ENCODE measurements at regions not wholly inside any gene's neighbourhood (a gene's known extent, or its start where the extent isn't known, plus 50 kb on each side); places are given as distances from the start of the nearest gene placed in this dataset.

DNA sequence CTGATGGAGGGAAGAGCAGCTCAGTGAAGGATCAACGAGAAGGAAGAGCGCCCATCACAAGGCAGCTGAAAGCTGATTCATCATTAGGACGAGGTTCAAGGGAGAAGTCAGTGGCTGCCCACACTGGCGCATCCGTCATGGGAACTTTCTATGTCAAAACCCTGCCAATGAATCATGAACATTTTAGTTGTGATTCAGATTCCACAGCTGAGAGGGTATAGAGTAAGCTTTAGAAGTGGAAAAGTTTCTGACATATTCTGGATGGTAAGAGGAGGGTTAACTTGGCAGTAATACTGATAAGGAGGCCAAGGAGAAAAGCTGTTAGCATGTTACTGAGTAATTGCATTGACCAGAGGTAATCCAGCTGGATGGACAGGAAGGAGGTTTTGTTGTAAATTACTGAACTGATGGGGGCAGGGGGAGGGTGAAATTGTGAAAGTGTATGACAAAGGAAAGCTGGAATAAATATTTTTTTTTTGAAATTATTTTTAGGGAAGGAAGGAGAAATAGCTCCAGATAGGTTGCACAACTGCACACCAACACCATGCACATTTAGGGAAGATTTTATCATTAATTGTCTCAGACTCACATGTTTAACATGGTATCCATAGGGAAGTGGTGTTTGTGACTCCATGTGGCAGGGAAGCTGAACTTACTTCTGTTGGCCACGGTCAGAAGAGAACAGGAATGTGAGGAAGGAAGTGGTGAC lies 78.3 kb upstream of the NRP1 start:
- no peaks in the 10 kb centered on the region for H3K36me3 Mint-ChIP-seq (ENCODE audit: low read depth)
- peaks cover 4% of the 10 kb centered on the region for H3K27me3 Mint-ChIP-seq (ENCODE audit: insufficient read depth)
- H3K4me3 Mint-ChIP-seq = no peak overlapping the region
- H3K4me1 Mint-ChIP-seq (ENCODE audit: low read depth) = no peaks in the 10 kb centered on the region
- DNase-seq (ENCODE audit: low spot score) = no peak
- no peaks in the 10 kb centered on the region for H3K9me3 Mint-ChIP-seq
- intact Hi-C loops (cut with micrococcal nuclease) = no loop called here
- H3K27ac Mint-ChIP-seq = no peak overlapping the region

- H3K9me3 Mint-ChIP-seq = no peaks in the 10 kb centered on the region
- H3K36me3 Mint-ChIP-seq (ENCODE audit: low read depth) = no peaks in the 10 kb centered on the region
- peaks cover 4% of the 10 kb centered on the region for H3K27me3 Mint-ChIP-seq (ENCODE audit: insufficient read depth)
- H3K4me3 Mint-ChIP-seq = no peak overlapping the region
- H3K27ac Mint-ChIP-seq = no peak overlapping the region
- intact Hi-C loops (cut with micrococcal nuclease) = no loop called here
- no peak for DNase-seq (ENCODE audit: low spot score)
- H3K4me1 Mint-ChIP-seq (ENCODE audit: low read depth) = no peaks in the 10 kb centered on the region
Measured at GRCh38 chr10:33412241-33412640, 77.8 kb upstream of the NRP1 start.

DNA sequence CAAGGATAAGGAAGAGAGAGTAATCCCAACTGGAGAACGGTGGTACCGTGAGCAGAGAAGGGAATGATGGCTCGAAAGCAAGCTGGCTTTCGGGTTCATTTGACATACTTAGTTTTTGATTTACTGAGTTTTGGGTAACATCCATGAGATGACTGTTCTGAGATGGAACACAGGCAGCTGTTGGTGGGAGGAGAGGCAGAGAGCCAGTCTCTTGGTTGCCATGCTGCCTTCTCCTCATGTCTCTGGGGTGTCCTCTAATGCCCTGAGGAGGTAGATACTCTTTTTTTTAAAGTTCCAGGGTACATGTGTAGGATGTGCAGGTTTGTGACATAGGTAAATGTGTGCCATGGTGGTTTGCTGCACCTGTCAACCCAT lies 76.4 kb upstream of the NRP1 start:
- Mint-ChIP-seq H3K9me3 (no peaks in the 10 kb centered on the region), H3K27ac (no peak overlapping the region), H3K27me3 (ENCODE audit: insufficient read depth) (peaks cover 6% of the 10 kb centered on the region), H3K4me3 (no peak overlapping the region), H3K36me3 (ENCODE audit: low read depth) (no peaks in the 10 kb centered on the region), H3K4me1 (ENCODE audit: low read depth) (no peaks in the 10 kb centered on the region)
- no peak for DNase-seq (ENCODE audit: low spot score)
- intact Hi-C loops (cut with micrococcal nuclease) = no loop called here

- Mint-ChIP-seq H3K27me3 (ENCODE audit: insufficient read depth) (peaks cover 6% of the 10 kb centered on the region), H3K27ac (no peak overlapping the region)
Measured at GRCh38 chr10:33410096-33410859, 75.8 kb upstream of the NRP1 start.

GRCh38 chr10:33406596-33406995 lies 72.1 kb upstream of the NRP1 start:
- peaks cover 4% of the 10 kb centered on the region for H3K27me3 Mint-ChIP-seq (ENCODE audit: insufficient read depth)
- H3K9me3 Mint-ChIP-seq = no peaks in the 10 kb centered on the region

More at GRCh38 chr10:33410096-33410859, 75.8 kb upstream of the NRP1 start:
- Mint-ChIP-seq H3K36me3 (ENCODE audit: low read depth) (no peaks in the 10 kb centered on the region), H3K4me1 (ENCODE audit: low read depth) (no peaks in the 10 kb centered on the region), H3K9me3 (no peaks in the 10 kb centered on the region), H3K4me3 (no peak overlapping the region)
- no peak for DNase-seq (ENCODE audit: low spot score)
- intact Hi-C loops (cut with micrococcal nuclease) = no loop called here

DNA sequence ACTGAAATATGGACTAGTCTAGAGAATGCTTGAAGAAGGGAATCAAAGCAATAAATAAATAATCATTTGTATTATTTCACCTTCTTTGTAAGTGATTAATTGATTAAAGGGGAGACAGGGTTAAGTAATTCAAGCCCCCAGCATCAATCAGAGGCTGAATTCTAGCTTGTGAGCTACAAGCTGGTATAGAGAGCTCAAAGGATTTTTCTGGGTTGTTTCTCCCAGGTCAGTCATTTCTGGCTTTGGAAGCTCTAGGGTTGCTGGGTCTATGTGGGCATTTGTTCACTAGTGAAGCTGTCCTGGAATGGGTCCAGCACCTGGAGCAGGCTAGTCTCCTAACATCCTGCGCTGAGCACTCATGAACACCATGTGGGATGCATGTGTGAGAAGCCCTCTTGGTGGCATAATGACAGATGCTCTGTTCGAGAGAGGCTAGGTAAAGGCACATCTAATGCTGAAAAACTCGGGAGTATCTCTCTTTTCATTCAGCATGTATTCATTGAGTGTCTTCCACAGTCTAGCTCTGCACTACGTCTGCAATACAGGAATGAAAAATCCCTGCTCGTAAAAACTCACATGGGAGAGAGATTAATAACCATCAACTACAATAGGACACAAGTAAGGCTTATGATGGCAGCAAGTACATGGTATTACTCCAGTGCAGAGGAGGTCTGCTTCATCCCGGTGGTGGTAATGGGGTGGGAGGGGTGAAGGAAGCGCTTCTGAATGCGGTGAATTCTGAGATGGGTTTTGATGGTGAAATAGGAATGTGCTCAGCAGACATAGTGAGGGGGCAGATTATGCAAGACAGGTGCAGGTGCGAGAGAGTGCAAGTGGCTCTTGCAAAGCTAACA lies 68.0 kb upstream of the NRP1 start:
- DNase-seq (ENCODE audit: low spot score) = no peak
- peaks cover 2% of the 10 kb centered on the region for H3K27me3 Mint-ChIP-seq (ENCODE audit: insufficient read depth)
- H3K27ac Mint-ChIP-seq = no peak overlapping the region
- H3K4me1 Mint-ChIP-seq (ENCODE audit: low read depth) = no peaks in the 10 kb centered on the region
- intact Hi-C loops (cut with micrococcal nuclease) = no loop called here
- H3K9me3 Mint-ChIP-seq = peaks cover 4% of the 10 kb centered on the region
- no peaks in the 10 kb centered on the region for H3K36me3 Mint-ChIP-seq (ENCODE audit: low read depth)
- H3K4me3 Mint-ChIP-seq = no peak overlapping the region

More at GRCh38 chr10:33406596-33406995, 72.1 kb upstream of the NRP1 start:
- intact Hi-C loops (cut with micrococcal nuclease) = no loop called here
- no peaks in the 10 kb centered on the region for H3K36me3 Mint-ChIP-seq (ENCODE audit: low read depth)
- no peak overlapping the region for H3K4me3 Mint-ChIP-seq
- DNase-seq (ENCODE audit: low spot score) = no peak
- H3K4me1 Mint-ChIP-seq (ENCODE audit: low read depth) = no peaks in the 10 kb centered on the region
- no peak overlapping the region for H3K27ac Mint-ChIP-seq

DNA sequence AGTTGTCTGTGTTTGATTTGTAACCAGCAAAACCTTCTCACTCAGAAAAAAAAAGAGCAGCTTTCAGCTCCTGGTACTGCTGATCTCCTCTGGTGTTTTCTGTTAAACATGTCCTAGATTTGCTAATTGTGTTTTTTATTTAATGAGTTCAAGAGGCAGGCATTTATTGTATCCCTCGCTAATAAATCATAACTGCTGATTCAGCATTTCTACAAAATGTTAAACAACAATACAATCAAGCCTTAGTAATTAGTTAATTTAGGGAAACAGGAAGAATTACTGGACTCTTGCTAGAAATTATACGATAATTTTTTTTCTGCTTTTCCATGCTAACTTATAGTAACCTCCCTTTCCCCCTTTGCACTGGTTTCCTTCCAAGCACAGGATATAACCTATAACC lies 66.8 kb upstream of the NRP1 start:
- no peaks in the 10 kb centered on the region for H3K36me3 Mint-ChIP-seq (ENCODE audit: low read depth)
- DNase-seq (ENCODE audit: low spot score) = no peak
- intact Hi-C loops (cut with micrococcal nuclease) = no loop called here
- no peaks in the 10 kb centered on the region for H3K4me1 Mint-ChIP-seq (ENCODE audit: low read depth)
- H3K27me3 Mint-ChIP-seq (ENCODE audit: insufficient read depth) = no peaks in the 10 kb centered on the region
- H3K4me3 Mint-ChIP-seq = no peak overlapping the region
- H3K27ac Mint-ChIP-seq = no peak overlapping the region
- peaks cover 10% of the 10 kb centered on the region for H3K9me3 Mint-ChIP-seq

GRCh38 chr10:33398796-33399195 lies 64.3 kb upstream of the NRP1 start:
- intact Hi-C loops (cut with micrococcal nuclease) = no loop called here
- peaks cover 10% of the 10 kb centered on the region for H3K9me3 Mint-ChIP-seq
- H3K4me3 Mint-ChIP-seq = no peak overlapping the region
- no peaks in the 10 kb centered on the region for H3K27me3 Mint-ChIP-seq (ENCODE audit: insufficient read depth)
- no peak overlapping the region for H3K27ac Mint-ChIP-seq
- H3K36me3 Mint-ChIP-seq (ENCODE audit: low read depth) = no peaks in the 10 kb centered on the region
- DNase-seq (ENCODE audit: low spot score) = no peak
- H3K4me1 Mint-ChIP-seq (ENCODE audit: low read depth) = no peaks in the 10 kb centered on the region

DNA sequence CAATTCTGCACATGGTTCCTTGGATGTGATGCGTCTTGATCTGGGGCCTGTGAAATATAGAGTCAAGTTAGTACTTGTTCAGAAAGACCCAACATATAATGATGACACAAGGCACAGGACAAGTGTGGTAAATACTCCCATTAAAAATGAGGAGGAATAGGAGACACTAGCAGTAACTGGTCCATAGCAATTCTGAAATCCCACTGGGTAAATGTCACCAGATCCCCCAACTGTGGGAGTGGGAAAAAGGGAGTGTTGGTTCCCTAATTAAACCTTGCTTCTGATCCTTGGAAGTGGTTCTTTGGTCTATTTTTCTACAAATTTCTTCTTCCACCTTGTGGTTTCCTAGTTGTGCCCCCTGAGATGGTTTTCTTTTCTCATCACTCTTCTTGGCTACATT lies 62.5 kb upstream of the NRP1 start:
- Mint-ChIP-seq H3K36me3 (ENCODE audit: low read depth) (no peaks in the 10 kb centered on the region), H3K4me3 (no peak overlapping the region), H3K4me1 (ENCODE audit: low read depth) (no peaks in the 10 kb centered on the region), H3K27ac (no peak overlapping the region), H3K9me3 (peaks cover 10% of the 10 kb centered on the region), H3K27me3 (ENCODE audit: insufficient read depth) (no peaks in the 10 kb centered on the region)
- no peak for DNase-seq (ENCODE audit: low spot score)
- intact Hi-C loops (cut with micrococcal nuclease) = no loop called here

DNA sequence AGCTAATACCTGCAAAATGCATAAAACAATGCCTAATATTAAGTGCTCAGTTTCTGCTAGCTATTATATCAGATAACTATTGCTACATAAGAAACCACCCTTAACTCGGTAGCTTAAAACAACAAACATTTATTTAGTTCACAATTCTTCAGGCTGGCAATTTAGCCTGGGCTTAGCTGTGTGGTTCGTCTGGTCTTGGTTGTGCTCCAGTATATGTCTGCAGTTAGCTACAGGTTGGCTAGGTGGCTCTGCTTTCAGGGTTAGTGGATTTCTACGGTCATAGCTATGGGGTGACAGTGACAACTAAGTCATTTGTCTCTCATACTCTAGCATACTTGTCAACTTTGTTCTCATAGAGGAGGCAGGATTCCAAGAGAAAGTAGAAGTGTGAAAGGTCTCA lies 61.8 kb upstream of the NRP1 start:
- intact Hi-C loops (cut with micrococcal nuclease) = no loop called here
- Mint-ChIP-seq H3K4me1 (ENCODE audit: low read depth) (no peaks in the 10 kb centered on the region), H3K9me3 (peaks cover 10% of the 10 kb centered on the region), H3K4me3 (no peak overlapping the region), H3K27ac (no peak overlapping the region), H3K27me3 (ENCODE audit: insufficient read depth) (no peaks in the 10 kb centered on the region), H3K36me3 (ENCODE audit: low read depth) (no peaks in the 10 kb centered on the region)
- no peak for DNase-seq (ENCODE audit: low spot score)

DNA sequence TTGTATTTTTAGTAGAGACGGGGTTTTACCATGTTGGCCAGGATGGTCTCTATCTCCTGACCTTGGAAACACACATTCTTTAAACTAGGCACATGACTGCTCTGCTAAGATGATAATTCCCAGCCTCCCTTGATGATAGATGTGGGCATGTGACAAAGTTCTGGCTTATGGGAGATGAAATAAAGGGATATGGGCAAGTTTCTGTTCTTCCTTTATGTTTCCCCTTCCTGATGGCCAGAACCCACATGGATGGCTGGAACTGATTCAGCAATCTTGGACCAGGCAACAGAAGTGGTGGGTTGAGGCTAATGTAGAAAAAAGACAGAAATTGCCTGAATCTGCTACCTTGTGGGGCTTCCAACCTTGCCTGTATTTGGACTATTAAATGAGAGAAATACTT lies 60.7 kb upstream of the NRP1 start:
- intact Hi-C loops (cut with micrococcal nuclease) = no loop called here
- Mint-ChIP-seq H3K9me3 (peaks cover 10% of the 10 kb centered on the region), H3K4me3 (no peak overlapping the region), H3K27me3 (ENCODE audit: insufficient read depth) (peaks cover 2% of the 10 kb centered on the region), H3K27ac (no peak overlapping the region), H3K36me3 (ENCODE audit: low read depth) (no peaks in the 10 kb centered on the region), H3K4me1 (ENCODE audit: low read depth) (no peaks in the 10 kb centered on the region)
- no peak for DNase-seq (ENCODE audit: low spot score)

DNA sequence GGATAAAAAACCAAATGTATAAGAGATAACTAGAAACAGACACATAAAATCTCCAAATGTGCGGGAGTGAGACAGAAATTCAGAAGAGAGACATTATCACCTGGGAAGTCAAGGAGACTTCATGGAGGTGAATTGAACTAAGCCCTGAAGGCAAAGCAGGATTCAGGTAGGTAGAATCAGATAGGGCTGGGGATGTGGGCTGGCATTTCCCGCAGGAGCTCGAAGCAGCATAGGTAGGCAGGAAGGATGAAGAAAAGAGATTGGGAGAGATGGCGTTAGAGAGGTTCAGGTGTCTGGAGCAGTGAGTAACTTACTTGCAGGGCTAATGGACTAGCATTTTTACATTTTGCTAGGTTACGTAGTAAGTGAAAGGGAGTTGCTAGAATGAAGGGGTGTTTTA lies 58.2 kb upstream of the NRP1 start:
- Mint-ChIP-seq H3K9me3 (peaks cover 9% of the 10 kb centered on the region), H3K36me3 (ENCODE audit: low read depth) (no peaks in the 10 kb centered on the region), H3K27ac (no peak overlapping the region), H3K4me3 (no peak overlapping the region), H3K4me1 (ENCODE audit: low read depth) (no peaks in the 10 kb centered on the region), H3K27me3 (ENCODE audit: insufficient read depth) (peaks cover 4% of the 10 kb centered on the region)
- no peak for DNase-seq (ENCODE audit: low spot score)
- intact Hi-C loops (cut with micrococcal nuclease) = no loop called here

Measured in activated T-helper 1 cell treated with anti-CD3 and anti-CD28 coated beads, Interleukin-12 subunit alpha, Interleukin-12 subunit beta, Interleukin-2, Interleukin-4 antibody, amounts not matched to agents 30 ng/mL and 10 ng/mL and 1 ng/mL, durations not matched to agents 14 hours and 24 hours and 36 hours (primary cell).